KOPT-K1 (cell line): ENCODE measurements at regions not wholly inside any gene's neighbourhood (a gene's known extent, or its start where the extent isn't known, plus 50 kb on each side); places are given as distances from the start of the nearest gene placed in this dataset.
"Not testable (repeated sequence)": the region's sequence is repeated elsewhere in the genome, so short reads cannot be mapped to it uniquely, and the experiment has no call there.

Experiments
- H3K27ac ChIP-seq: fragments of 200-600 bp; sonication (generic); 2 replicates; pipeline ENCODE4 v1.5.1; 2016; ENCODE audit warnings: antibody characterized with exemption, mild to moderate bottlenecking, low read depth, low read length; ENCODE audit not compliant: poor library complexity, severe bottlenecking
- H3K36me3 ChIP-seq: fragments of 200-600 bp; sonication (generic); 2 replicates; pipeline ENCODE4 v1.5.1; 2017; ENCODE audit warnings: antibody characterized with exemption, mild to moderate bottlenecking, low read length, moderate library complexity; ENCODE audit not compliant: insufficient read depth
- H3K9me3 ChIP-seq: fragments of 200-600 bp; sonication (generic); 2 replicates; pipeline ENCODE4 v1.5.1; 2017; ENCODE audit warnings: antibody characterized with exemption, low read length, mild to moderate bottlenecking; ENCODE audit not compliant: insufficient read depth, poor library complexity, severe bottlenecking

- H3K27ac ChIP-seq, result no peak overlapping the region
- no peaks in the 10 kb centered on the region for H3K36me3 ChIP-seq
- peaks cover 9% of the 10 kb centered on the region for H3K9me3 ChIP-seq
Measured at GRCh38 chr17:77032929-77033328, 107.8 kb upstream of the SEC14L1 start.

- peaks cover 9% of the 10 kb centered on the region for H3K9me3 ChIP-seq
- H3K27ac ChIP-seq, result no peak overlapping the region
- no peaks in the 10 kb centered on the region for H3K36me3 ChIP-seq
Measured at GRCh38 chr17:77033892-77034404, 106.8 kb upstream of the SEC14L1 start.

- Histone ChIP-seq H3K9me3 (peaks cover 9% of the 10 kb centered on the region), H3K27ac (no peak overlapping the region), H3K36me3 (no peaks in the 10 kb centered on the region)
Measured at GRCh38 chr17:77034677-77035424, 105.9 kb upstream of the SEC14L1 start.

- Histone ChIP-seq H3K27ac (no peak overlapping the region), H3K36me3 (no peaks in the 10 kb centered on the region), H3K9me3 (peaks cover 9% of the 10 kb centered on the region)
Measured at GRCh38 chr17:77035526-77035925, 105.2 kb upstream of the SEC14L1 start.

- no peak overlapping the region for H3K27ac ChIP-seq
- peaks cover 9% of the 10 kb centered on the region for H3K9me3 ChIP-seq
- no peaks in the 10 kb centered on the region for H3K36me3 ChIP-seq
Measured at GRCh38 chr17:77036136-77036840, 104.5 kb upstream of the SEC14L1 start.

- no peak overlapping the region for H3K27ac ChIP-seq
- peaks cover 3% of the 10 kb centered on the region for H3K9me3 ChIP-seq
Measured at GRCh38 chr17:77036841-77037381, 103.9 kb upstream of the SEC14L1 start.

GRCh38 chr17:77037943-77038342, 102.8 kb upstream of the SEC14L1 start:
- Histone ChIP-seq H3K27ac (no peak overlapping the region), H3K36me3 (no peaks in the 10 kb centered on the region), H3K9me3 (no peaks in the 10 kb centered on the region)

More at GRCh38 chr17:77036841-77037381, 103.9 kb upstream of the SEC14L1 start:
- no peaks in the 10 kb centered on the region for H3K36me3 ChIP-seq

GRCh38 chr17:77038884-77039555, 101.7 kb upstream of the SEC14L1 start:
- H3K27ac ChIP-seq, result no peak overlapping the region
- no peaks in the 10 kb centered on the region for H3K36me3 ChIP-seq
- no peaks in the 10 kb centered on the region for H3K9me3 ChIP-seq

GRCh38 chr17:77042476-77043231, 98.1 kb upstream of the SEC14L1 start:
- Histone ChIP-seq H3K36me3 (no peaks in the 10 kb centered on the region), H3K27ac (no peak overlapping the region), H3K9me3 (no peaks in the 10 kb centered on the region)

- no peak overlapping the region for H3K27ac ChIP-seq
- no peaks in the 10 kb centered on the region for H3K9me3 ChIP-seq
- H3K36me3 ChIP-seq, result no peaks in the 10 kb centered on the region
Measured at GRCh38 chr17:77045441-77046041, 95.2 kb upstream of the SEC14L1 start.

- H3K36me3 ChIP-seq, result no peaks in the 10 kb centered on the region
- H3K27ac ChIP-seq, result no peak overlapping the region
- H3K9me3 ChIP-seq, result no peaks in the 10 kb centered on the region
Measured at GRCh38 chr17:77049440-77049839, 91.3 kb upstream of the SEC14L1 start.

- not testable (repeated sequence) for H3K9me3 ChIP-seq, H3K36me3 ChIP-seq
Measured at GRCh38 chr17:77050901-77051300, 89.9 kb upstream of the SEC14L1 start.

GRCh38 chr17:77054936-77055335, 85.8 kb upstream of the SEC14L1 start:
- Histone ChIP-seq H3K36me3 (no peaks in the 10 kb centered on the region), H3K27ac (no peak overlapping the region), H3K9me3 (no peaks in the 10 kb centered on the region)

More at GRCh38 chr17:77050901-77051300, 89.9 kb upstream of the SEC14L1 start:
- not testable (repeated sequence) for H3K27ac ChIP-seq

GRCh38 chr17:77055453-77055852, 85.3 kb upstream of the SEC14L1 start:
- H3K9me3 ChIP-seq, result no peaks in the 10 kb centered on the region
- no peaks in the 10 kb centered on the region for H3K36me3 ChIP-seq
- H3K27ac ChIP-seq, result no peak overlapping the region
